OCI-LY3 (cell line): ENCODE measurements at regions not wholly inside any gene's neighbourhood (a gene's known extent, or its start where the extent isn't known, plus 50 kb on each side); places are given as distances from the start of the nearest gene placed in this dataset.

Experiments
- H2AFZ ChIP-seq: fragments of 200-600, 300-600 bp; shearing (Covaris generic); 2 replicates; pipeline ENCODE4 v1.6.0; 2014; ENCODE audit warnings: antibody characterized with exemption, low read depth, low read length
- H3K27ac ChIP-seq: fragments of 200-600, 300-600 bp; sonication (generic); 2 replicates; pipeline ENCODE4 v1.5.1; 2014; ENCODE audit warnings: mild to moderate bottlenecking, low read length, moderate library complexity, mixed read lengths
- H3K27me3 ChIP-seq: fragments of 200-600, 300-600 bp; sonication (generic); 2 replicates; pipeline ENCODE4 v1.6.1; 2014; ENCODE audit warnings: low read depth, low read length, mixed read lengths
- H3K36me3 ChIP-seq: fragments of 200-600, 300-600 bp; sonication (generic); replicated peaks from 2 replicates; pipeline ENCODE3; 2014; ENCODE audit warnings: low read depth, low read length, mixed read lengths
- H3K4me1 ChIP-seq: fragments of 300-600, 200-600 bp; sonication (generic); 2 replicates; pipeline ENCODE4 v1.6.1; 2014; ENCODE audit warnings: low read length, mixed read lengths
- H3K4me2 ChIP-seq: fragments of 200-600, 300-600 bp; sonication (generic); 2 replicates; pipeline ENCODE4 v1.6.1; 2014; ENCODE audit warnings: low read length, mixed read lengths
- H3K4me3 ChIP-seq: fragments of 300-600, 200-600 bp; sonication (generic); 2 replicates; pipeline ENCODE4 v1.5.1; 2014; ENCODE audit warnings: antibody characterized with exemption, mild to moderate bottlenecking, low read length, moderate library complexity
- H3K79me2 ChIP-seq: fragments of 300-600, 200-600 bp; shearing (Covaris generic); 2 replicates; pipeline ENCODE4 v1.6.1; 2014; ENCODE audit warnings: mild to moderate bottlenecking, low read length, mixed read lengths
- H3K9ac ChIP-seq: fragments of 300-600, 200-600 bp; shearing (Covaris generic); 2 replicates; pipeline ENCODE4 v1.6.0; 2014; ENCODE audit warnings: mild to moderate bottlenecking, low read length, moderate library complexity
- H3K9me3 ChIP-seq: fragments of 200-600, 300-600 bp; shearing (Covaris generic); 2 replicates; pipeline ENCODE4 v1.6.1; 2014; ENCODE audit warnings: low read length, mixed read lengths; ENCODE audit not compliant: insufficient read depth
- H4K20me1 ChIP-seq: fragments of 200-600, 300-600 bp; sonication (generic); 2 replicates; pipeline ENCODE4 v1.6.1; 2016; ENCODE audit warnings: low read length, mixed read lengths; ENCODE audit not compliant: insufficient read depth
- CTCF ChIP-seq: fragments of 200-600, 300-600 bp; sonication (generic); IDR thresholded peaks from 2 replicates; pipeline ENCODE4 v1.5.1; 2014; ENCODE audit warnings: antibody characterized with exemption, low read length, low read depth
- EZH2phosphoT487 ChIP-seq: fragments of 200-600 bp; shearing (Covaris generic); IDR thresholded peaks from 2 replicates; pipeline ENCODE4 v1.6.1; 2018; ENCODE audit warnings: antibody characterized with exemption, mixed run types, low read depth

- peaks cover 7% of the 10 kb centered on the region; the same call in 1 of the 2 replicates for H3K27me3 ChIP-seq
- no peak overlapping the region for H3K27ac ChIP-seq
- H3K4me1 ChIP-seq = 0 out of 2 replicates have a peak, but pooled peaks cover under 1% of the 10 kb centered on the region
- no peaks in the 10 kb centered on the region for H4K20me1 ChIP-seq
- TF ChIP-seq EZH2phosphoT487 (no peak), CTCF (no peak)
- H3K79me2 ChIP-seq = no peaks in the 10 kb centered on the region
- H3K9ac ChIP-seq = no peak overlapping the region
- no peak overlapping the region for H2AFZ ChIP-seq
- H3K4me3 ChIP-seq = no peak overlapping the region
- no peaks in the 10 kb centered on the region for H3K36me3 ChIP-seq
- H3K9me3 ChIP-seq = no peaks in the 10 kb centered on the region
- no peak overlapping the region for H3K4me2 ChIP-seq
Observed at GRCh38 chr2:216294305-216294704, 78.0 kb downstream of the MARCHF4 start.

DNA sequence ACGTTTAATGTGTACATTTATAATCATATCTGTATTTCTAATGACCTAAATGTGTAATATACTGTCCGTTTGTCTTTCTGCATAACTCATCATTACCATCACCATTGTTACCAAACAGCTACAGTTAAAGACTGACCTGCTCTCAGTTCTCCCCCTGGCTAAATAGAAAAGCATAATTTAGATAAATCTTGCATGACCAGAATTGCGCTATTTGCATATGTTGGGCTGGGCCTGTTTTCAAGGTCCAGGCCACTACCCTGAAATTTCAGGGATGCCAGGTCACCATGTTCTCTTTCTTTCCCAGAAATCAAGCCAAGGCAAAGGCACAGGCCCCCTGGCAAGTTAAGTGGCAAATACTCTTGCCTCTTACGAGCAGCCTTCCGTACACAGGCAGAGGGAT, 78.4 kb downstream of the MARCHF4 start:
- Histone ChIP-seq H3K9ac (no peak overlapping the region), H3K27me3 (peaks cover 7% of the 10 kb centered on the region; the same call in 1 of the 2 replicates), H2AFZ (no peak overlapping the region), H3K79me2 (no peaks in the 10 kb centered on the region), H3K4me2 (no peak overlapping the region), H3K4me3 (no peak overlapping the region), H4K20me1 (no peaks in the 10 kb centered on the region), H3K9me3 (no peaks in the 10 kb centered on the region), H3K4me1 (no peaks in the 10 kb centered on the region), H3K36me3 (no peaks in the 10 kb centered on the region), H3K27ac (no peak overlapping the region)
- TF ChIP-seq CTCF (no peak), EZH2phosphoT487 (no peak)

GRCh38 chr2:216292886-216293301, 79.4 kb downstream of the MARCHF4 start:
- Histone ChIP-seq H3K27me3 (peaks cover 7% of the 10 kb centered on the region; the same call in 1 of the 2 replicates), H3K4me3 (no peak overlapping the region), H3K9ac (no peak overlapping the region), H2AFZ (no peak overlapping the region), H3K9me3 (no peaks in the 10 kb centered on the region), H3K4me1 (no peaks in the 10 kb centered on the region), H3K36me3 (no peaks in the 10 kb centered on the region), H3K79me2 (no peaks in the 10 kb centered on the region), H4K20me1 (no peaks in the 10 kb centered on the region), H3K4me2 (no peak overlapping the region), H3K27ac (no peak overlapping the region)
- TF ChIP-seq EZH2phosphoT487 = no peak

DNA sequence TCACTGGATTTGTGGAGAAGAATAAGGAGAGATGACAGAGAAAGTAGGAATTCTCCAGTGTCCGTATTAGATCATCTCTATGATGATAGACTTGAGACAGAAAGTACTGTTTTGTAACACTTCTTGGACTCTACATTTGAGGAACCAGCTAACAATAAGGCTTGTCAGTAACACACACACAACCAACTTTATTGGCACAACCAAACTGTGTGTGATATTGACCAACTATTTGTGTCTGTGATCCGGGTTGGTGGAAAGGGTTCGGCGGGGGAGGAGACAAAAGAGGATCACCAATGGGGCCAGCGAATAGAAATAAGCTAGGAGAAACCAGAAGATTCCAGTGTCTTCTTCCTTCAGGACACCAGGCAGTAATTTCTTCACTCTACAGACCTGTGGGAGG, 79.8 kb downstream of the MARCHF4 start:
- Histone ChIP-seq H3K79me2 (no peaks in the 10 kb centered on the region), H3K27me3 (peaks cover 7% of the 10 kb centered on the region; the same call in 1 of the 2 replicates), H3K4me3 (no peak overlapping the region), H3K9ac (no peak overlapping the region), H3K36me3 (no peaks in the 10 kb centered on the region), H2AFZ (no peak overlapping the region), H3K4me1 (no peaks in the 10 kb centered on the region; the same call in 1 of the 2 replicates), H3K27ac (no peak overlapping the region), H3K4me2 (no peak overlapping the region), H4K20me1 (no peaks in the 10 kb centered on the region), H3K9me3 (no peaks in the 10 kb centered on the region)
- TF ChIP-seq CTCF (no peak), EZH2phosphoT487 (no peak)

DNA sequence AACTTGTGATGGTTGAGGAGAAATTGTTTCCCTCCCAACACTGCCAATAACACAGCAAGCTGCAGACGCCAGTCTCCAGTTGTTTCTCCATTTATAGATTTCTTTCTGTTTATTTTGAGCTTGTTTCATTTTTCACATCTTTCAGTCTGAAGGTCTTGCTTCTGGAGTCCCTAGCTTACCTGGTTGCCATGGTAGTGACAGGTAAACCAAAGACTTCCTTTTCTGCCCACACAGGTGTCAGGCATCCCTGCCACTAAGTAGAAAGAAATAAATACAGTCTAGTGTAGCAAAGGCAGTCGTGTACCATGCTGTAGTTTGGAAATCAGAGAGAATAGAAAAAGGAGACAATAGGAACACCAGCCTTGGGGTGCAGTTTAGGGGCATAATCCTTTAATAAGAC, 82.8 kb downstream of the MARCHF4 start:
- Histone ChIP-seq H2AFZ (no peak overlapping the region), H3K27me3 (peaks cover 7% of the 10 kb centered on the region; the same call in 1 of the 2 replicates), H3K79me2 (no peaks in the 10 kb centered on the region), H4K20me1 (no peaks in the 10 kb centered on the region), H3K4me2 (no peak overlapping the region), H3K4me1 (peaks cover 22% of the 10 kb centered on the region), H3K9me3 (no peaks in the 10 kb centered on the region), H3K9ac (no peak overlapping the region), H3K27ac (no peak overlapping the region), H3K36me3 (no peaks in the 10 kb centered on the region), H3K4me3 (no peak overlapping the region)
- TF ChIP-seq EZH2phosphoT487 (no peak), CTCF (no peak)
